GM12872 (cell line): ENCODE measurements at regions not wholly inside any gene's neighbourhood (a gene's known extent, or its start where the extent isn't known, plus 50 kb on each side); places are given as distances from the start of the nearest gene placed in this dataset.

Experiments used
- TF ChIP-seq, protein P1 (sequence below): IDR thresholded peaks from 3 replicates; pipeline ENCODE4 v1.5.1; 2011; ENCODE audit warnings: low read depth, mild to moderate bottlenecking, low read length, moderate library complexity; ENCODE audit not compliant: insufficient read depth

DNA sequence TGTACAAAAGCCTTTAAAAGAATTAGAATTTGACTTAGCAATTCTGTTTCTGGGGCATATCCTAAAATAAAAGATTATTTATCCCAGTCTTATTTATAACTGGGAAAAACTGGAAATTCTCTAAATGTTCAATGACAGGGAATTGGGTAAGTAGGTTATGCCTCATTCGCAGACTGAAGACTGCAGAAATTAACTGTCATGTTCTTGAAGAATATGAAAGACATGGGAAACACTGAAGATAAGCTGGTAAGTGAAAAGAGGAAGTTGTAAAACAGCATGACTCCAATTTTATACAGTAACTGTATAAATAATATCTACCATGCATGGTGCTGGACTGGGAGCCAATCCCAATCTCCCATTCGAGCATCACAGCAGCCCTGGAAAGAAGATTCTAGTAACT is 50.6 kb upstream of the SLC2A1 start:
- TF ChIP-seq, protein P1, sequence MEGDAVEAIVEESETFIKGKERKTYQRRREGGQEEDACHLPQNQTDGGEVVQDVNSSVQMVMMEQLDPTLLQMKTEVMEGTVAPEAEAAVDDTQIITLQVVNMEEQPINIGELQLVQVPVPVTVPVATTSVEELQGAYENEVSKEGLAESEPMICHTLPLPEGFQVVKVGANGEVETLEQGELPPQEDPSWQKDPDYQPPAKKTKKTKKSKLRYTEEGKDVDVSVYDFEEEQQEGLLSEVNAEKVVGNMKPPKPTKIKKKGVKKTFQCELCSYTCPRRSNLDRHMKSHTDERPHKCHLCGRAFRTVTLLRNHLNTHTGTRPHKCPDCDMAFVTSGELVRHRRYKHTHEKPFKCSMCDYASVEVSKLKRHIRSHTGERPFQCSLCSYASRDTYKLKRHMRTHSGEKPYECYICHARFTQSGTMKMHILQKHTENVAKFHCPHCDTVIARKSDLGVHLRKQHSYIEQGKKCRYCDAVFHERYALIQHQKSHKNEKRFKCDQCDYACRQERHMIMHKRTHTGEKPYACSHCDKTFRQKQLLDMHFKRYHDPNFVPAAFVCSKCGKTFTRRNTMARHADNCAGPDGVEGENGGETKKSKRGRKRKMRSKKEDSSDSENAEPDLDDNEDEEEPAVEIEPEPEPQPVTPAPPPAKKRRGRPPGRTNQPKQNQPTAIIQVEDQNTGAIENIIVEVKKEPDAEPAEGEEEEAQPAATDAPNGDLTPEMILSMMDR = no peak

GRCh38 chr1:43008115-43009060 is 49.7 kb upstream of the SLC2A1 start:
- TF ChIP-seq, protein P1 = no peak
